DND-41 (cell line): ENCODE measurements at regions not wholly inside any gene's neighbourhood (a gene's known extent, or its start where the extent isn't known, plus 50 kb on each side); places are given as distances from the start of the nearest gene placed in this dataset.

Source experiments
- ATAC-seq: fragments of 200-7000 bp; cut with Tn5 transposase; 3 replicates; pipeline ENCODE4 v1.9.1; 2021; ENCODE audit warnings: low read depth; ENCODE audit not compliant: insufficient read depth
- DNase-seq: peaks from one replicate; pipeline ENCODE4 v3.0.0-alpha.2; 2020
- H2AFZ ChIP-seq: 2 replicates; pipeline ENCODE4 v1.6.0; 2012; ENCODE audit warnings: low read depth, low read length
- H3K27ac ChIP-seq: 2 replicates; pipeline ENCODE4 v1.5.1; 2012; ENCODE audit warnings: low read length, inconsistent platforms
- H3K27me3 ChIP-seq: fragments of 200-600 bp; sonication (generic); 2 replicates; pipeline ENCODE4 v1.6.0; 2012; ENCODE audit warnings: low read length, mild to moderate bottlenecking, inconsistent platforms; ENCODE audit not compliant: insufficient read depth, poor library complexity
- H3K36me3 ChIP-seq: 2 replicates; pipeline ENCODE4 v1.5.1; 2012; ENCODE audit warnings: low read length, inconsistent platforms; ENCODE audit not compliant: insufficient read depth
- H3K4me1 ChIP-seq: 2 replicates; pipeline ENCODE4 v1.5.1; 2012; ENCODE audit warnings: mild to moderate bottlenecking, low read length; ENCODE audit not compliant: insufficient read depth
- H3K4me2 ChIP-seq: 2 replicates; pipeline ENCODE4 v1.6.0; 2012; ENCODE audit warnings: mild to moderate bottlenecking, moderate library complexity, low read length, inconsistent platforms; ENCODE audit not compliant: insufficient read depth
- H3K4me3 ChIP-seq, 2 experiments: fragments of 200-600 bp in 1 of 2; shearing (Covaris generic) in 1 of 2; 2 replicates each; pipeline ENCODE4 v1.5.1; 2012 to 2016; ENCODE audit warnings: inconsistent platforms in 2 of 2, low read length in 2 of 2, mild to moderate bottlenecking in 2 of 2, low read depth in 1 of 2, moderate library complexity in 1 of 2
- H3K79me2 ChIP-seq: 2 replicates; pipeline ENCODE4 v1.6.0; 2012; ENCODE audit warnings: low read length, inconsistent platforms; ENCODE audit not compliant: insufficient read depth
- H3K9ac ChIP-seq: 2 replicates; pipeline ENCODE4 v1.6.0; 2012; ENCODE audit warnings: low read depth, mild to moderate bottlenecking, inconsistent platforms, low read length, moderate library complexity
- H3K9me3 ChIP-seq: 2 replicates; pipeline ENCODE4 v1.5.1; 2012; ENCODE audit warnings: low read length, moderate library complexity, mild to moderate bottlenecking, inconsistent platforms; ENCODE audit not compliant: insufficient read depth, severe bottlenecking
- H4K20me1 ChIP-seq: 2 replicates; pipeline ENCODE4 v1.6.0; 2012; ENCODE audit warnings: low read length; ENCODE audit not compliant: insufficient read depth
- EZH2 ChIP-seq: IDR thresholded peaks from 3 replicates; pipeline ENCODE4 v1.6.1; 2012; ENCODE audit warnings: borderline replicate concordance, low read depth, mild to moderate bottlenecking, moderate library complexity, low read length, inconsistent platforms; ENCODE audit not compliant: severe bottlenecking
- TF ChIP-seq, protein P1 (sequence below): IDR thresholded peaks from 2 replicates; pipeline ENCODE4 v1.5.1; 2012; ENCODE audit warnings: borderline replicate concordance, low read length, moderate library complexity, mild to moderate bottlenecking; ENCODE audit not compliant: poor library complexity, severe bottlenecking; ENCODE audit errors: extremely low read depth

DNA sequence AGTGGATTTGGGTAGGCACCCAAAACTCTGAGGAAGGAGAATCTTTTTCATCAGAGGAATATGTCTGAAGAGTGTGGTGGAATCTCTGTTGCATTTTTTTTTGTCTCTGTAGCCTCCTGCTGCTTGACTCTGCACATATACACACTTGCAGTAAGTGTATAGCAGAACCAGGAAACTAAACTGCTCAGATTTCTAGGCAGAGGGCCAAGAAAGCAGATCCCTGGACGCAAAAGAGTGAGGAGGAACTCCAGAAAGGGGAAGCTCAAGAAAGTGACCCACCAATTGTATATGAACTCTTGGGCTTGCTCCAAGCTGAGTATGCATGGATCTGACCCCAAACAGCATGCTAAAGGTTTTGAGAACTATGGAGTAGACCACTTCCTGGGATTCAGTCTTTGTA lies 181.8 kb downstream of the GADD45G start:
- no peak for TF ChIP-seq EZH2
- TF ChIP-seq, protein P1, sequence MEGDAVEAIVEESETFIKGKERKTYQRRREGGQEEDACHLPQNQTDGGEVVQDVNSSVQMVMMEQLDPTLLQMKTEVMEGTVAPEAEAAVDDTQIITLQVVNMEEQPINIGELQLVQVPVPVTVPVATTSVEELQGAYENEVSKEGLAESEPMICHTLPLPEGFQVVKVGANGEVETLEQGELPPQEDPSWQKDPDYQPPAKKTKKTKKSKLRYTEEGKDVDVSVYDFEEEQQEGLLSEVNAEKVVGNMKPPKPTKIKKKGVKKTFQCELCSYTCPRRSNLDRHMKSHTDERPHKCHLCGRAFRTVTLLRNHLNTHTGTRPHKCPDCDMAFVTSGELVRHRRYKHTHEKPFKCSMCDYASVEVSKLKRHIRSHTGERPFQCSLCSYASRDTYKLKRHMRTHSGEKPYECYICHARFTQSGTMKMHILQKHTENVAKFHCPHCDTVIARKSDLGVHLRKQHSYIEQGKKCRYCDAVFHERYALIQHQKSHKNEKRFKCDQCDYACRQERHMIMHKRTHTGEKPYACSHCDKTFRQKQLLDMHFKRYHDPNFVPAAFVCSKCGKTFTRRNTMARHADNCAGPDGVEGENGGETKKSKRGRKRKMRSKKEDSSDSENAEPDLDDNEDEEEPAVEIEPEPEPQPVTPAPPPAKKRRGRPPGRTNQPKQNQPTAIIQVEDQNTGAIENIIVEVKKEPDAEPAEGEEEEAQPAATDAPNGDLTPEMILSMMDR, result no peak
- Histone ChIP-seq H3K27ac (no peak overlapping the region), H3K9ac (no peak overlapping the region), H3K9me3 (no peaks in the 10 kb centered on the region), H3K4me1 (no peaks in the 10 kb centered on the region), H3K36me3 (no peaks in the 10 kb centered on the region), H3K4me2 (no peak overlapping the region), H2AFZ (no peak overlapping the region), H3K27me3 (no peaks in the 10 kb centered on the region), H4K20me1 (no peaks in the 10 kb centered on the region), H3K4me3 (no peak overlapping the region), H3K79me2 (no peaks in the 10 kb centered on the region)
- ATAC-seq (no peak), DNase-seq (no peak)

DNA sequence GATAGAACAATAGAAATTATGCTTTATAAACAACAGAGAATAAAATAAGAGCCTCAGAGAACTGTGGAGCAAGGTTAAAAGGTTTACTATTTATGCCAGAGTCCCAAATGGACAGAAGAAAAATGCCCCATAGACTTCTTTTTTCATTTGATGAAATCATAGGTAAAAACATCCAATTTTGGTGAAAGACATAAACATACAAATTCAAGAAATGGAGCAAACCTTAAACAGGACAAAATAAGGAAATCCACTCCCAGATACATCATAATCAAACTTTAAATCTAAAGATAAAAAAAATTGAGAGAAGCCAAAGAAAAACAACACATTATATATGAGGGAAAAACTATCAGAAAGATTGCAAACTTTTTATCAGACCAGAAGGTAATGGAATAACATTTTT lies 182.8 kb downstream of the GADD45G start:
- Histone ChIP-seq H3K79me2 (no peaks in the 10 kb centered on the region), H2AFZ (no peak overlapping the region)
- TF ChIP-seq, protein P1, result no peak
- TF ChIP-seq EZH2, result no peak

DNA sequence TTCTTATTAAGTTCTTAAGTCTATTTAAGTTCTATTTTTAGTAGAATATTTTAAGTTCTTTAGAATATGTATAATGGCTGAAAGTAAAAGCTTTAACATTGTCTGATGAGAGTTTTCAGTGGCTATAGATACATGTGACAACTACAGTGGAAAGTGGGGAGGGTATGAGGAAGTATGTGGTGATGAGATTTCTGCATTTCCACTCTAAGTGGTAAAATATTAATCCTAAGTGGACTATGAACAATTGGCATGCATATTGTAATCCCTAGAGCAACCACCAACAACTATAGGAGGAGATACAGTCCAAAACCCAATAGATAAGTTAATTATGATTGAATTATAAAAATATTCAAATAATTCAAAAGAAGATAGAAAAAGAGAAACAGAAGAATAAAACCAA lies 183.6 kb downstream of the GADD45G start:
- Histone ChIP-seq H3K27me3 (no peaks in the 10 kb centered on the region), H3K36me3 (no peaks in the 10 kb centered on the region), H3K4me2 (no peak overlapping the region), H2AFZ (no peak overlapping the region), H3K9ac (no peak overlapping the region), H3K79me2 (no peaks in the 10 kb centered on the region), H3K9me3 (no peaks in the 10 kb centered on the region), H3K4me1 (no peaks in the 10 kb centered on the region), H3K4me3 (no peak overlapping the region), H3K27ac (no peak overlapping the region), H4K20me1 (no peaks in the 10 kb centered on the region)
- TF ChIP-seq, protein P1, result no peak
- TF ChIP-seq EZH2, result no peak
- ATAC-seq (no peak), DNase-seq (no peak)

More for the DNA sequence above, 182.8 kb downstream of the GADD45G start:
- Histone ChIP-seq H3K9me3 (no peaks in the 10 kb centered on the region), H4K20me1 (no peaks in the 10 kb centered on the region), H3K9ac (no peak overlapping the region), H3K36me3 (no peaks in the 10 kb centered on the region), H3K4me2 (no peak overlapping the region), H3K27ac (no peak overlapping the region), H3K4me3 (no peak overlapping the region), H3K27me3 (no peaks in the 10 kb centered on the region), H3K4me1 (no peaks in the 10 kb centered on the region)
- DNase-seq, result no peak
- ATAC-seq, result no peak

DNA sequence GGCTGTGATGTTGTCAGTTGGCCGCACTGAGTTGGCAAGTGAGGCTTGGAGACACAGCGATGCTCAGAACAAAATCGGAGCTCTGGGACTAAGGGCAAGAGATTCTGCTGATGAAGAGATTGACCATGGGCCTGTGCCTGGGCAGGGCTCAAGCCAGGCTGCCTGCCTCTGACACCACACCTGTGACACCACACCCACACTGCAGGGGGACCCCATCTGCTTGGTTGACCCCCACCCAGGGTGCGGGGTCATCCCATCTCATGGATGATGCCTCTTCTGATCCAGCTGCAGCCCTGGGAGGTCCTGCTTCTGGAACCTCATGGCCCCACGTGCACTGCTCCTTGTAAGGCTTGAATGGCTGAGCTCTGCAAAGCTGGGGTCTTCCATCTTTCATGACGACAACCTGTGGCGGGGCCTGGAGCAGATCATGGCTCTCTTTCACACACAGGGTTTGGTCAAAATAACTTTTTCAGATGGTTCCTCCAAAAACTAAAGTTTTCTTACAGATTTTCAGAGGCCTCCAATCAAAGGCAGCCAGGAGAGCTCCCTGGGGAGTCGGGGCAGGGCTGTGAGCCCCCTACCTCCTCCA lies 185.2 kb downstream of the GADD45G start:
- H3K27me3 ChIP-seq, result no peaks in the 10 kb centered on the region
- DNase-seq (no peak), ATAC-seq (no peak)
- no peaks in the 10 kb centered on the region for H3K9me3 ChIP-seq
- no peak for TF ChIP-seq EZH2
- TF ChIP-seq, protein P1, result no peak
- no peak overlapping the region for H3K27ac ChIP-seq
- no peaks in the 10 kb centered on the region for H3K36me3 ChIP-seq
- H3K9ac ChIP-seq, result no peak overlapping the region
- no peak overlapping the region for H3K4me3 ChIP-seq
- no peaks in the 10 kb centered on the region for H4K20me1 ChIP-seq
- no peaks in the 10 kb centered on the region for H3K79me2 ChIP-seq
- no peaks in the 10 kb centered on the region for H3K4me1 ChIP-seq
- no peak overlapping the region for H3K4me2 ChIP-seq
- no peak overlapping the region for H2AFZ ChIP-seq
